Testis (tissue), 2 donors: ENCODE measurements at regions not wholly inside any gene's neighbourhood (a gene's known extent, or its start where the extent isn't known, plus 50 kb on each side); places are given as distances from the start of the nearest gene placed in this dataset.

ENCODE experiments used
- DNase-seq: peaks from one replicate; pipeline ENCODE4 v3.0.0-alpha.2; 2019
- H3K27ac ChIP-seq, 2 donors: fragments of 200-600 bp; sonication (generic); one replicate each; pipeline ENCODE4 v1.5.1; 2019
- H3K27me3 ChIP-seq: fragments of 200-600 bp; sonication (generic); one replicate; pipeline ENCODE4 v1.5.1; 2019
- H3K36me3 ChIP-seq: fragments of 200-600 bp; sonication (generic); one replicate; pipeline ENCODE4 v1.5.1; 2017; ENCODE audit warnings: low read depth; ENCODE audit errors: missing control alignments
- H3K4me1 ChIP-seq: fragments of 200-600 bp; sonication (generic); one replicate; pipeline ENCODE4 v1.5.1; 2019
- H3K4me3 ChIP-seq, 2 donors: fragments of 200-600 bp; sonication (generic); one replicate each; pipeline ENCODE4 v1.5.1; 2017 to 2019
- H3K9me3 ChIP-seq: fragments of 200-600 bp; sonication (generic); one replicate; pipeline ENCODE4 v1.5.1; 2017
- POLR2A ChIP-seq: fragments of 450-650 bp; IDR thresholded peaks from one replicate; pipeline ENCODE4 v1.6.1; 2017; ENCODE audit warnings: antibody characterized with exemption, mild to moderate bottlenecking, moderate library complexity
- WGBS, 2 donors: methylation state at CpG; one replicate each; pipeline ENCODE4 v1.1.5; 2018; 5-methylcytosine and 5-hydroxymethylcytosine counted together
- intact Hi-C: fragments of 100-400 bp; cut with DNase I; formaldehyde crosslinking; loops from one replicate; pipeline ENCODE4 v1.15.1; 2023; ENCODE audit warnings: low total_unique reads
- TF ChIP-seq, protein P1 (sequence below), 3 experiments: fragments of 450-650 bp in 2 of 3; fragments of 200-600 bp in 1 of 3; sonication (generic) in 1 of 3; IDR thresholded peaks; one replicate each; pipeline ENCODE4 v1.5.1; 2016 to 2019; ENCODE audit warnings: antibody characterized with exemption in 3 of 3, mild to moderate bottlenecking in 2 of 3, moderate library complexity in 1 of 3

DNA sequence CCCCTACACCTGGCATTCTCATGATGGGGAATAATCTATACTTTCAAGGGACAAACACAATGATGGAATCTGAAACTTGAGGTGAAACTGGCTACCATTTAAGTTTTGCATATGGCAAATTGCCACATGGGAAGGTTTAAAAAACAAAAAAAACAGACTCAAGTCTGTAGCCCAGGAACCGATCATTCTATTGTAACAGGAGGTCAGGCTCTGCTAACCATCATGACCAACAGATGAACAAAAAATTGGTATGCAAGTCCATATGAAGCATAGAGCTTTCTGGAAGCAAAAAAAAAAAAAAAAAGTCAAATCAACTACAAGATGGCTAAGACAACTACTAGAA lies 594.3 kb upstream of the DIPK2B start:
- Histone ChIP-seq H3K36me3 (no peaks in the 10 kb centered on the region), H3K27me3 (no peaks in the 10 kb centered on the region), H3K4me1 (no peaks in the 10 kb centered on the region), H3K9me3 (no peaks in the 10 kb centered on the region), H3K27ac (no peak overlapping the region), H3K4me3 (no peak overlapping the region)
- TF ChIP-seq, protein P1, sequence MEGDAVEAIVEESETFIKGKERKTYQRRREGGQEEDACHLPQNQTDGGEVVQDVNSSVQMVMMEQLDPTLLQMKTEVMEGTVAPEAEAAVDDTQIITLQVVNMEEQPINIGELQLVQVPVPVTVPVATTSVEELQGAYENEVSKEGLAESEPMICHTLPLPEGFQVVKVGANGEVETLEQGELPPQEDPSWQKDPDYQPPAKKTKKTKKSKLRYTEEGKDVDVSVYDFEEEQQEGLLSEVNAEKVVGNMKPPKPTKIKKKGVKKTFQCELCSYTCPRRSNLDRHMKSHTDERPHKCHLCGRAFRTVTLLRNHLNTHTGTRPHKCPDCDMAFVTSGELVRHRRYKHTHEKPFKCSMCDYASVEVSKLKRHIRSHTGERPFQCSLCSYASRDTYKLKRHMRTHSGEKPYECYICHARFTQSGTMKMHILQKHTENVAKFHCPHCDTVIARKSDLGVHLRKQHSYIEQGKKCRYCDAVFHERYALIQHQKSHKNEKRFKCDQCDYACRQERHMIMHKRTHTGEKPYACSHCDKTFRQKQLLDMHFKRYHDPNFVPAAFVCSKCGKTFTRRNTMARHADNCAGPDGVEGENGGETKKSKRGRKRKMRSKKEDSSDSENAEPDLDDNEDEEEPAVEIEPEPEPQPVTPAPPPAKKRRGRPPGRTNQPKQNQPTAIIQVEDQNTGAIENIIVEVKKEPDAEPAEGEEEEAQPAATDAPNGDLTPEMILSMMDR (IDR thresholded peaks at IDR 0.05), result no peak
- no peak for TF ChIP-seq POLR2A
- WGBS, 2 donors, result 92 to 96% methylated on average over 1 of the region's 1 CpG
- DNase-seq, result no peak
- intact Hi-C loops, result no loop called here

DNA sequence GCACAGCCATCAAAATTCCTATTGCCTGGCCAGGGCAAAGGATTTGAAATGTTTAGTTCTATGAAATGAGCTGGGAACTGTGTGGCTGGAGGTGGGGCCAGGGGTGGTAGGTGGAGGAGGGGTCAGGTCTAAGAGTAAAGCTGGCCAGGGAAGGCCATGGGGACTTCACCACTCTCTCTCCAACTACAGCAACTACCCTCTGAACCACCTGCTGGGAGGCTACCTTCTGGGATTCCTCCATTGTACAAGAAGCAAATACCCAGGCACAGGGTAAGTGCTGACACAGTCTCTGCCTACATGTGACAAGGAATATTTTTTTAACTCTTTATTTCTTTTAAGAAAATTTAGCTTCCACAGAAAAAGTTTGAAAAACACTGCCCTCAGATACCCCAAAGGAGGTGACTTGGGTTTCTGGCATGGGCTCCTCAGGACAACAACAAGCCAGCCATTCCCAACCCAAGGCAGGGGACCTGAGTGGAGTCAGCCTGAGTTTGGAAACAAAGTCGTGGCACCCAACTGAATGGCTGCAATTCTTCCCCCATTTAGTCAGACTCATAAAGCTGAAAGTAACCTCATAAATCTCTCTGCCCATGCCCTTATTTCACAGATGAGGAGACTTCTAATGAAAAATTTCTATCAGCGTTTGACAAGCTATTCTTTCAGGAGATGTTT lies 593.8 kb upstream of the DIPK2B start:
- Histone ChIP-seq H3K9me3 (no peaks in the 10 kb centered on the region), H3K36me3 (no peaks in the 10 kb centered on the region), H3K27me3 (no peaks in the 10 kb centered on the region), H3K4me1 (no peaks in the 10 kb centered on the region), H3K27ac (no peak overlapping the region), H3K4me3 (no peak overlapping the region)
- no peak for DNase-seq
- WGBS, 2 donors, result 72 to 91% methylated on average over 2 of the region's 2 CpGs
- intact Hi-C loops, result no loop called here
- TF ChIP-seq POLR2A, result no peak
- TF ChIP-seq, protein P1 (IDR thresholded peaks at IDR 0.05), result no peak

DNA sequence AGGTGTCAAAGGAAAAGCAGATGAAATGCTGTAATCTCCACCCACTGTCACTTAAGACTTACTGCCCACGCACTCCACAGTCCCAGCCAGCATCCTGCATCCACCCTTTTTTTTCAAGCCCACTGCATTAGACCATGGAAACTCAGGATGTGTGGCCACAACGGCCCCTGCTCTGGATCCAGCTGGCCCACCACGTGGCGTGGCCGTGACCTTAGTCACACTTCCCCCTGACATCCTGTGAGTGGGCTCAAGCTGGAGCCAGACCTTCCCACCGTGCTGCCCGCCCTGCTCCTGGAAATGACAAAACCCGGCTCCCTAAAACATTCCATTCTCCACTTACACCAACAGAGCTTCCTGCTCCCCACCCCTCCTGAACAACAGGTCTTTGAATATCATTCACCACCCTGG lies 588.3 kb upstream of the DIPK2B start:
- WGBS, 2 donors, result 30 to 50% methylated on average over 5 to 7 of the region's 8 CpGs
- no peak overlapping the region for H3K27ac ChIP-seq
- intact Hi-C loops, result no loop called here
- TF ChIP-seq POLR2A, result no peak
- TF ChIP-seq, protein P1 (IDR thresholded peaks at IDR 0.05), result no peak
- no peaks in the 10 kb centered on the region for H3K27me3 ChIP-seq
- no peaks in the 10 kb centered on the region for H3K4me1 ChIP-seq
- no peaks in the 10 kb centered on the region for H3K9me3 ChIP-seq
- no peak for DNase-seq
- no peaks in the 10 kb centered on the region for H3K36me3 ChIP-seq
- H3K4me3 ChIP-seq, result no peak overlapping the region

DNA sequence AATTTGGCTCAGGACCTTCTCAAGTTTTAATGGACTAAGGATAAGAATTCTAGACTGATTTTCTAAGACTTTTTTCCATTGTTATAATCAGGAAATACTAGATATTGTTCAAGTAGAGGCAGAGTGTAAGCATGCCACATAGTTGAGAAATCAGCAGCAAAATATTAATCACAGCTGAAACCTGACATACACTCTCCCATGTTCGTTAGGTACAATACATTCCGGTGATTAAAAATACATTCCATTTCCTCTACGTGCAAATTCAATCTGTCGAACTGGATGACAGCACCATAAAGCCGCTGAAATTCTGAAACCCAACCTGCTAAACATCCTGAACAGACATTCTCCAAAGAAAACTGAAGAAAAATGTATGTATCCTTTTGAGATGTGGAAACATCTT lies 587.6 kb upstream of the DIPK2B start:
- H3K4me1 ChIP-seq, result no peaks in the 10 kb centered on the region
- intact Hi-C loops, result no loop called here
- H3K27me3 ChIP-seq, result no peaks in the 10 kb centered on the region
- no peaks in the 10 kb centered on the region for H3K36me3 ChIP-seq
- H3K4me3 ChIP-seq, result no peak overlapping the region
- WGBS, 2 donors, result 62 to 92% methylated on average over 4 to 5 of the region's 5 CpGs
- no peak overlapping the region for H3K27ac ChIP-seq
- H3K9me3 ChIP-seq, result no peaks in the 10 kb centered on the region
- no peak for DNase-seq
- TF ChIP-seq, protein P1 (IDR thresholded peaks at IDR 0.05), result no peak
- TF ChIP-seq POLR2A, result no peak

DNA sequence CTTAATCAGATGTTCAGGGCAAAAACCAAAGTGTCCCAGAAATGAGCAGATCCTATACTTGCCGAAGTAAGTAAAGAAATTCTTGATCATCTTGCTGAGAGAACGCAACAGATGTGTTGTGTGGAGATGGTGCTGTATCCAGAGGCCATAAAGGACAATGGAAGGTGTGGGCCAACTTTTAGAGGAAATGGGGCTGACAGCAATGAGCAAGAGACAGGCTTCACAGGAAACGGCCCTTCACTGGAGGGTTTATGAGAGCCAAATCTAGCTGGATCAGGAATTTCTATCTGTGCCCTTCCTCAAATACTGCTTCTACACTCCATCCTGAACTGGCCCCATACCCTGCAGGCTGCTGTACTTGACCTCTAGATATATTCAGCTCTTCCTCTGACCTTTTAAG lies 583.9 kb upstream of the DIPK2B start:
- no peak overlapping the region for H3K4me3 ChIP-seq
- DNase-seq, result no peak
- H3K36me3 ChIP-seq, result no peaks in the 10 kb centered on the region
- 77% methylated on average over 3 of the region's 3 CpGs; no CpG with 5 or more reads in 1 of the 2 donors for WGBS, 2 donors
- TF ChIP-seq POLR2A, result no peak
- TF ChIP-seq, protein P1 (IDR thresholded peaks at IDR 0.05), result no peak
- H3K27me3 ChIP-seq, result no peaks in the 10 kb centered on the region
- intact Hi-C loops, result no loop called here
- H3K27ac ChIP-seq, result no peak overlapping the region
- no peaks in the 10 kb centered on the region for H3K9me3 ChIP-seq
- H3K4me1 ChIP-seq, result no peaks in the 10 kb centered on the region
